Motor neuron (in vitro differentiated cells): ENCODE measurements at regions not wholly inside any gene's neighbourhood (a gene's known extent, or its start where the extent isn't known, plus 50 kb on each side); places are given as distances from the start of the nearest gene placed in this dataset.
"Not testable (repeated sequence)": the region's sequence is repeated elsewhere in the genome, so short reads cannot be mapped to it uniquely, and the experiment has no call there.

ENCODE experiments used
- ATAC-seq, 8 experiments: fragments of 200-7000 bp; cut with Tn5 transposase; replicated peaks in 6 of 8; 2 replicates each; pipeline ENCODE4 v1.8.0; 2021; ENCODE audit warnings: mild to moderate bottlenecking in 8 of 8, moderate library complexity in 8 of 8
- H3K27ac ChIP-seq, 2 donors: fragments of 250-450 bp; sonication (Bioruptor Pico); 2 replicates each; pipeline ENCODE4 v1.9.0; 2021; ENCODE audit warnings: antibody characterized with exemption in 2 of 2, mild to moderate bottlenecking in 2 of 2, moderate library complexity in 1 of 2
- H3K4me1 ChIP-seq, 2 donors: fragments of 250-450 bp; sonication (Bioruptor Pico); replicated peaks in 1 of 2; 2 replicates each; pipeline ENCODE4 v1.6.1; 2021; ENCODE audit warnings: antibody characterized with exemption in 2 of 2, mild to moderate bottlenecking in 2 of 2, moderate library complexity in 1 of 2
- H3K4me3 ChIP-seq, 5 donors: fragments of 250-450 bp; sonication (Bioruptor Pico); 2 replicates each; pipeline ENCODE4 v1.9.0; 2021; ENCODE audit warnings: antibody characterized with exemption in 5 of 5, mild to moderate bottlenecking in 5 of 5, moderate library complexity in 4 of 5
- WGBS, 10 experiments: fragments of 450-650 bp; shearing (Covaris generic); methylation state at CpG; one replicate each; pipeline ENCODE4 v1.0.0; 2022; 5-methylcytosine and 5-hydroxymethylcytosine counted together
- in situ Hi-C, 9 experiments: fragments of 400-800 bp; cut with MboI; loops; one replicate each; pipeline ENCODE4 v1.15.0; 2021; ENCODE audit warnings: low sequenced_read_pairs in 9 of 9, low pct_unique_long_range_greater_than_20kb in 2 of 9; ENCODE audit not compliant: unreplicated experiment in 9 of 9

GRCh38 chr16:19980632-19981265 lies 92.9 kb downstream of the GPR139 start:
- in situ Hi-C loops: no loop called here

GRCh38 chr16:19979638-19980037 lies 94.1 kb downstream of the GPR139 start:
- in situ Hi-C loops: no loop called here
- peaks cover 0 to 5% of the 10 kb centered on the region in 2 donors for H3K4me1 ChIP-seq
- WGBS, 10 experiments: 0 to 40% (median 17%) methylated on average over 1 to 3 of the region's 4 CpGs
- H3K27ac ChIP-seq: no peak overlapping the region
- ATAC-seq: no peak
- no peak overlapping the region for H3K4me3 ChIP-seq

More at GRCh38 chr16:19980632-19981265, 92.9 kb downstream of the GPR139 start:
- H3K4me3 ChIP-seq: no peak overlapping the region
- peak in 4 of 8 experiments; percentile 32 to 100 (median 90) for ATAC-seq
- H3K27ac ChIP-seq: no peak overlapping the region
- WGBS, 10 experiments: 0 to 29% (median 8%) methylated on average over 2 to 3 of the region's 3 CpGs; no CpG with 5 or more reads in 3 of the 10 experiments
- H3K4me1 ChIP-seq: peaks cover 0 to 5% of the 10 kb centered on the region in 2 donors

- WGBS, 10 experiments: 0 to 60% (median 20%) methylated on average over 1 to 3 of the region's 4 CpGs; no CpG with 5 or more reads in 6 of the 10 experiments
- no peak for ATAC-seq
- in situ Hi-C loops: no loop called here
- no peak overlapping the region for H3K4me3 ChIP-seq
- H3K27ac ChIP-seq: no peak overlapping the region
- H3K4me1 ChIP-seq: no peaks in the 10 kb centered on the region
Observed at GRCh38 chr16:19974607-19975006, 90.0 kb upstream of the GPRC5B start.

GRCh38 chr16:19972111-19972510 lies 87.5 kb upstream of the GPRC5B start:
- H3K27ac ChIP-seq: no peak overlapping the region
- no peak for ATAC-seq
- no peaks in the 10 kb centered on the region for H3K4me1 ChIP-seq
- 5 to 100% (median 80%) methylated on average over 1 to 3 of the region's 4 CpGs; no CpG with 5 or more reads in 5 of the 10 experiments for WGBS, 10 experiments
- in situ Hi-C loops: no loop called here
- no peak overlapping the region for H3K4me3 ChIP-seq

GRCh38 chr16:19968891-19969683 lies 84.4 kb upstream of the GPRC5B start:
- H3K4me1 ChIP-seq: no peaks in the 10 kb centered on the region
- H3K27ac ChIP-seq: no peak overlapping the region
- 0 to 87% (median 59%) methylated on average over 1 to 6 of the region's 8 CpGs; no CpG with 5 or more reads in 2 of the 10 experiments for WGBS, 10 experiments
- H3K4me3 ChIP-seq: no peak overlapping the region
- ATAC-seq: no peak
- in situ Hi-C loops: no loop called here

- in situ Hi-C loops: no loop called here
- WGBS, 10 experiments: 28 to 91% (median 85%) methylated on average over 2 to 5 of the region's 5 CpGs
- Histone ChIP-seq H3K27ac (no peak overlapping the region), H3K4me3 (no peak overlapping the region), H3K4me1 (no peaks in the 10 kb centered on the region)
- ATAC-seq: no peak
Observed at GRCh38 chr16:19967963-19968362, 83.3 kb upstream of the GPRC5B start.

GRCh38 chr16:19967561-19967960 lies 82.9 kb upstream of the GPRC5B start:
- ATAC-seq: no peak
- Histone ChIP-seq H3K4me3 (no peak overlapping the region), H3K4me1 (no peaks in the 10 kb centered on the region), H3K27ac (no peak overlapping the region)
- in situ Hi-C loops: no loop called here

GRCh38 chr16:19963301-19963700 lies 78.7 kb upstream of the GPRC5B start:
- in situ Hi-C loops: no loop called here
- Histone ChIP-seq H3K4me3 (no peak overlapping the region), H3K27ac (no peak overlapping the region), H3K4me1 (no peaks in the 10 kb centered on the region)
- WGBS, 10 experiments: 0 to 89% (median 42%) methylated on average over 1 to 5 of the region's 5 CpGs; no CpG with 5 or more reads in 4 of the 10 experiments
- no peak for ATAC-seq

- WGBS, 10 experiments: 0 to 100% (median 61%) methylated on average over 1 to 4 of the region's 5 CpGs
- in situ Hi-C loops: no loop called here
- Histone ChIP-seq H3K27ac (no peak overlapping the region), H3K4me1 (no peaks in the 10 kb centered on the region), H3K4me3 (no peak overlapping the region)
- ATAC-seq: no peak
Observed at GRCh38 chr16:19960183-19960582, 75.5 kb upstream of the GPRC5B start.

- 0 to 93% (median 59%) methylated on average over 2 to 4 of the region's 5 CpGs; no CpG with 5 or more reads in 3 of the 10 experiments for WGBS, 10 experiments
- Histone ChIP-seq H3K4me3 (no peak overlapping the region), H3K4me1 (no peaks in the 10 kb centered on the region), H3K27ac (no peak overlapping the region)
- in situ Hi-C loops: no loop called here
- no peak for ATAC-seq
Observed at GRCh38 chr16:19959736-19960135, 75.1 kb upstream of the GPRC5B start.

- WGBS, 10 experiments: 43% methylated on average over 1 of the region's 3 CpGs; no CpG with 5 or more reads in 9 of the 10 experiments
- H3K4me1 ChIP-seq, H3K4me3 ChIP-seq, H3K27ac ChIP-seq, in situ Hi-C loops, ATAC-seq: not testable (repeated sequence)
Observed at GRCh38 chr16:19955896-19956295, 71.2 kb upstream of the GPRC5B start.

- in situ Hi-C loops, H3K27ac ChIP-seq, ATAC-seq, H3K4me1 ChIP-seq, H3K4me3 ChIP-seq: not testable (repeated sequence)
- WGBS, 10 experiments: 11 to 92% (median 46%) methylated on average over 1 to 3 of the region's 3 CpGs; no CpG with 5 or more reads in 1 of the 10 experiments
Observed at GRCh38 chr16:19955084-19955483, 70.4 kb upstream of the GPRC5B start.

GRCh38 chr16:19948186-19949104 lies 63.8 kb upstream of the GPRC5B start:
- ATAC-seq: peak in 1 of 8 experiments; percentile 30
- 0 to 51% (median 18%) methylated on average over 2 to 8 of the region's 8 CpGs for WGBS, 10 experiments
- Histone ChIP-seq H3K4me1 (no peaks in the 10 kb centered on the region), H3K27ac (no peak overlapping the region), H3K4me3 (no peak overlapping the region)
- in situ Hi-C loops: no loop called here
